Stomach (tissue), 4 donors: ENCODE measurements at regions not wholly inside any gene's neighbourhood (a gene's known extent, or its start where the extent isn't known, plus 50 kb on each side); places are given as distances from the start of the nearest gene placed in this dataset.

Experiments used
- EP300 ChIP-seq: sonication (generic); formaldehyde crosslinking; IDR thresholded peaks from one replicate; pipeline ENCODE4 v1.6.1; 2017; ENCODE audit warnings: antibody characterized with exemption
- POLR2A ChIP-seq, 4 donors: fragments of 450-650 bp; IDR thresholded peaks; one replicate each; pipeline ENCODE4 v1.6.1; 2016; ENCODE audit warnings: antibody characterized with exemption in 4 of 4, control low read depth in 2 of 4, mild to moderate bottlenecking in 1 of 4, moderate library complexity in 1 of 4
- POLR2AphosphoS5 ChIP-seq, 3 donors: sonication (generic); formaldehyde crosslinking; IDR thresholded peaks; one replicate each; pipeline ENCODE4 v1.6.1; 2016; ENCODE audit warnings: antibody characterized with exemption in 3 of 3
- TF ChIP-seq, protein P1 (sequence below), 7 experiments: fragments of 450-650 bp in 4 of 7; fragments of 200-600 bp in 3 of 7; sonication (generic) in 3 of 7; IDR thresholded peaks; one replicate each; pipeline ENCODE4 v1.5.1; 2016 to 2019; ENCODE audit warnings: antibody characterized with exemption in 7 of 7, control low read depth in 2 of 7, mild to moderate bottlenecking in 1 of 7

- TF ChIP-seq, protein P1, sequence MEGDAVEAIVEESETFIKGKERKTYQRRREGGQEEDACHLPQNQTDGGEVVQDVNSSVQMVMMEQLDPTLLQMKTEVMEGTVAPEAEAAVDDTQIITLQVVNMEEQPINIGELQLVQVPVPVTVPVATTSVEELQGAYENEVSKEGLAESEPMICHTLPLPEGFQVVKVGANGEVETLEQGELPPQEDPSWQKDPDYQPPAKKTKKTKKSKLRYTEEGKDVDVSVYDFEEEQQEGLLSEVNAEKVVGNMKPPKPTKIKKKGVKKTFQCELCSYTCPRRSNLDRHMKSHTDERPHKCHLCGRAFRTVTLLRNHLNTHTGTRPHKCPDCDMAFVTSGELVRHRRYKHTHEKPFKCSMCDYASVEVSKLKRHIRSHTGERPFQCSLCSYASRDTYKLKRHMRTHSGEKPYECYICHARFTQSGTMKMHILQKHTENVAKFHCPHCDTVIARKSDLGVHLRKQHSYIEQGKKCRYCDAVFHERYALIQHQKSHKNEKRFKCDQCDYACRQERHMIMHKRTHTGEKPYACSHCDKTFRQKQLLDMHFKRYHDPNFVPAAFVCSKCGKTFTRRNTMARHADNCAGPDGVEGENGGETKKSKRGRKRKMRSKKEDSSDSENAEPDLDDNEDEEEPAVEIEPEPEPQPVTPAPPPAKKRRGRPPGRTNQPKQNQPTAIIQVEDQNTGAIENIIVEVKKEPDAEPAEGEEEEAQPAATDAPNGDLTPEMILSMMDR (IDR thresholded peaks at IDR 0.05) = no peak
- TF ChIP-seq POLR2AphosphoS5 (IDR thresholded peaks at IDR 0.05) (no peak), EP300 (no peak), POLR2A (IDR thresholded peaks at IDR 0.05) (no peak)
These were observed 226.1 kb upstream of the CDH20 start for GRCh38 chr18:61107113-61107512.
